Left lobe of liver (tissue), 2 donors: ENCODE measurements at regions not wholly inside any gene's neighbourhood (a gene's known extent, or its start where the extent isn't known, plus 50 kb on each side); places are given as distances from the start of the nearest gene placed in this dataset.

Source experiments
- ATAC-seq: fragments of 200-7000 bp; cut with Tn5 transposase; one replicate; pipeline ENCODE4 v1.9.1; 2020; ENCODE audit warnings: mild to moderate bottlenecking, moderate library complexity
- DNase-seq: peaks from one replicate; pipeline ENCODE4 v3.0.0-alpha.2; 2020; ENCODE audit warnings: low spot score
- donor health status: DM: no; HTN: no; CAD: no; lungs with moderate emphysema.
- donor health status: DM: no; HTN: yes; CAD: no.

DNA sequence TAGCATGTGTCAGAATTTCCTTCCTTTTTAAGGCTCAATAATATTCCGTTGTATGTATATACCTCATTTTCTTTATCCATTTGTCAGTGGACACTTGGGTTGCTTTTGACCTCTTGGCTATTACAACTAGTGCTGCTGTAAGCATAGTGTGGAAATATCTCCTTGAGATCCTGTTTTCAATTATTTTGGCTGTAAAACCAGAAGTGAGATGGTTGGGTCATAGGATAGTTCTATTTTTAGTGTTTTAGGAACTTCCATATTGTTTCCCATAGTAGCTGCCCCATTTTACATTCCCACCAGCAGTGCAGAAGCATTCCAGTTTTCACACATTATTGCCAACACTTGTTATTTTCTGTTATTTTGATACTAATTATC is 70.4 kb upstream of the C15orf39 start:
- peak; percentile 17 for ATAC-seq

GRCh38 chr15:75134748-75135147 is 66.9 kb upstream of the C15orf39 start:
- DNase-seq (no peak), ATAC-seq (no peak)

More for the DNA sequence above, 70.4 kb upstream of the C15orf39 start:
- DNase-seq, result no peak

GRCh38 chr15:75136118-75136517 is 65.6 kb upstream of the C15orf39 start:
- ATAC-seq (no peak), DNase-seq (no peak)

DNA sequence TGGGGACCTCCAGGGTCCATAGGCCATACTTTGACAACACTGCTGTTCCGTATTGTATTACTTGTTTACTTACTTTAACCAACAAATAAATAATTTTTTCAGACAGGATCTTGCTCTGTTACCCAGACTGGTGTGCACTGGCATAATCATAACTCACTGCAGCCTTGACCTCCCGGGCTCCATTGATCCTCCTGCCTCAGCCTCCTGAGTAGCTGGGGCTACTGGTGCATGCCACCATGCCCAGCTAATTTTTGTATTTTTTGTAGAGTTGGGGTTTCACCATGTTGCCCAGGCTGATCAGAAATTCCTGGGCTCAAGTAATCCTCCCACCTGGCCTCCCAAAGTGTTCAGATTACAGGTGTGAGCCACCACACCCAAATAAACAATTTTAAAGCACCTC is 64.9 kb upstream of the C15orf39 start:
- no peak for ATAC-seq

GRCh38 chr15:75138016-75138999 is 63.4 kb upstream of the C15orf39 start:
- DNase-seq, result no peak

More for the DNA sequence above, 64.9 kb upstream of the C15orf39 start:
- DNase-seq, result no peak

DNA sequence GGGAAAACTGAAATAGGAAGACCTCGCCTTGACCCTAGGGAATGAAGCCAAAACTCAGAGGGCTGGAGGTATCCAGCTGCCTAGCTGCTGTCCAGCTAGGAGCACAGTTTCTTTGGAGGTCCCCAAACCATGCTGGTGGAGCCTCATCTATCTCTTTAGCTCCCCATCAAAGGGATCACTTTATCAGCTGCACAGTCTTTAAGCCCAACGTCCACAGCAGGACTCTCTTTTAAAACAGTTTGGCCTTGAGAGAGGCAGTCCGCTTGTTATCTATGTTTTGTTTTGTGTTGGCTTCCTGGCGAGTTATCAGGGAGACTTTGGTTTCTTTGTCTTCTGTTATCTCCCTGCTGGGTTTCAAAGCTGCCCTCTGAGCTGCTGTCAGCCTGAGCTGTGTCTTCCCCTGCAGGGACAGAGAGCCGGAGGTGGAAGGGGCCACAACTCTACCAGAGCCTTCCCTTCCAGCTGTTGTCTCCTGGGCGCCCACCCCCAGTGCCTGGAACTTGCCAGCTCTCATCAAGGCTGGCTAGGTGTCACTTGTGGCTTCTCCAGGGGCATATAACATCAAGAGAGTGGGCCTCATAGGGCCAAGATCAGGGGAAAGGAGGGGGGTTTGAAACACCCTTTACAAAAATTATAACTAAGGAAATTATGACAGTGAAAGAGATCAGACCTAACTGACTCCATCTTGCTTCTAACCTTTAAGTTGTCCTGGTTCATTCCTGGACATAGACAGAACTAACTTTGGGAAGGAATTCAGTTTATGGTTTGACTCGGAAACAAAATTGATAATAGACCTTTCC is 61.4 kb upstream of the C15orf39 start:
- ATAC-seq (peak; percentile 53), DNase-seq (no peak)

More at GRCh38 chr15:75138016-75138999, 63.4 kb upstream of the C15orf39 start:
- ATAC-seq, result no peak

DNA sequence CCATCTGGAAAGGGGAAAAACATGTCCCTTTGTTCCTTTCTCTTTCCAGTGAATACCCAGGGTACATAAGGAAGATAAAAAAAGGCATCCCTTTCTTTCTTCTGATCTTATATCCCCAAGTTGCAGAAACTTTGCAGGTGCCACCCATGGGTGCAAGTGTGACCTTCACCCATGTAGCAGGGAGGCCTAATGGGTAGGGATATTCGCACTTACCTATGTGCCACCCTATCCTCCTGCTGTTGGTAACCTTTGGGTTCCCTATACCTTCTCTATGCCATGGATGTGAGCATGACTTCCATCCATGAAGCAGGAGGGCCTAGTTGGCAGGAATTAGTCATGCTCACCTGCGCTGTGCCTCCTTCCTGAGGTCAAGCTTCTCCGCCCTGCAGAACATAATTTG is 59.2 kb upstream of the C15orf39 start:
- DNase-seq (no peak), ATAC-seq (no peak)

- DNase-seq (no peak), ATAC-seq (no peak)
These were observed 57.8 kb upstream of the C15orf39 start for GRCh38 chr15:75143738-75144334.

DNA sequence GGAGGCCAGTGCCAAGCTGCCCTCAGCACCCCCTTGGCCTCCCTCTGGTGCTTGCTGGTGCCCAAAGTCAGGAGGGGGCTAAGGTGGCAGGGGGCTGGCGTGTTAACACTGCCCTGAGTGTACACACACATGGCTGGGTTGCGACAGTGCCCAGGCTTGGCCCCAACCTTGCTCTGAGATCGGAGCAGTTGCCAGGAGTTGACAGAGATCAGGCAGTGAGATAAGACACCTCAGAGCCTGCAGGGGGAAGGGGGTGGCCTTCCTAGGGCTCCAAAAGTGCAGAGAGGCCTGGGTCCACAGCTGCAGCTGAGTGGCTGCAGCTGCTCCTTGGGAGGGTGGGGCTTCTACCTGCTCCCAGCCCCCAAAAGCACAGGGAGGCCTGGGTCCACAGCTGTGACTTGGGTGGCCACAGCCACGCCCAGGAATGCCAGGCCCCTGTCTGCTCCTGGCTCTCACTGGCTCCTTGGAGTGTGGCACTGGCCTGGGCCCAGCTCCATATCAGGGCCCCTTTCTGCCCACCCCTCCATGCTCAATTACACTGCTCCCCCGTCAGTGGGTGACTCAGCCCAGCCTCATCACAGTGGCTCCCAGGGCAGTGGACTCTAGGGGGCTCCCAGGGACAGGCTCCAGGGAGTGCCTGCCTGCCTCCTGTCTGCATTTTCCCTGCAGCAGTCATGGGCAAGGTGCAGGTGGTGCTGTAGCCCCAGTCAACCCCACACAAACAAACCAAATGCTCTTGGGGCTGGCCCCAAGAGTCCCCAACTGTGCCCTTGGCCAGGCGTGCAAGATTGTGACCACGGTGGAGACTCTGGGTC is 56.4 kb upstream of the C15orf39 start:
- no peak for ATAC-seq
- DNase-seq, result no peak

DNA sequence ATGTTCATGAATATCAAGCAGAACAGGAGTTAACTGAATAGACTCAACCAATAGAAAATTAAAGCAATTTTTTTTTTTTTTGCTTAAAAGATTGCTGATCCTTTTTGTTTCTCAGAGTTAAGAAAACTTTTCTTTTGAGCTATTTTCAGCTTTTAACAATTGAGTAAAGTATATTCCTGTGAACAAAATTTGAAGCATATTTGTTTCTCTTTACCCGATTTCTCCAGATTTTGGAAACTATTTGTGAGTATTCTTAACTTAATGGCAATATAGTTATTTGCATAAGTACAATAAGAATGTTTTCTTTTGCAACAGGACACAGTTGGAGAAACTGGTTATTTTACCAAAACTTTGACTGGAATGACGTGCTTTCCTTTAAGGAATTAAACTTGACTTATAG is 53.4 kb upstream of the C15orf39 start:
- DNase-seq, result no peak
- no peak for ATAC-seq

- DNase-seq (no peak), ATAC-seq (no peak)
These were observed 51.6 kb upstream of the C15orf39 start for GRCh38 chr15:75149867-75150709.

GRCh38 chr15:75151214-75152128 is 50.2 kb upstream of the C15orf39 start:
- DNase-seq (no peak), ATAC-seq (no peak)
